ENCODE measurements at regions not wholly inside any gene's neighbourhood (a gene's known extent, or its start where the extent isn't known, plus 50 kb on each side); places are given as distances from the start of the nearest gene placed in this dataset.

- DNase-seq, result no peak
These were observed 315.8 kb downstream of the ZNF516 start for GRCh38 chr18:76179257-76179656.

GRCh38 chr18:76177160-76177559, 317.9 kb downstream of the ZNF516 start:
- no peak for DNase-seq

GRCh38 chr18:76174451-76174850, 320.6 kb downstream of the ZNF516 start:
- DNase-seq, result no peak

- no peak for DNase-seq
These were observed 325.3 kb downstream of the ZNF516 start for GRCh38 chr18:76169733-76170132.

GRCh38 chr18:76167845-76168621, 327.0 kb downstream of the ZNF516 start:
- no peak for DNase-seq

- DNase-seq, result no peak
These were observed 327.6 kb downstream of the ZNF516 start for GRCh38 chr18:76167410-76167809.

GRCh38 chr18:76162886-76163285, 332.2 kb downstream of the ZNF516 start:
- no peak for DNase-seq

- DNase-seq, result no peak
These were observed 333.1 kb downstream of the ZNF516 start for GRCh38 chr18:76161983-76162382.

- DNase-seq, result no peak
These were observed 341.4 kb downstream of the ZNF516 start for GRCh38 chr18:76153691-76154090.

GRCh38 chr18:76149734-76150133, 345.3 kb downstream of the ZNF516 start:
- no peak for DNase-seq

- no peak for DNase-seq
These were observed 345.8 kb downstream of the ZNF516 start for GRCh38 chr18:76149284-76149683.

GRCh38 chr18:76145521-76146376, 349.3 kb downstream of the ZNF516 start:
- no peak for DNase-seq

- DNase-seq, result no peak
These were observed 350.2 kb downstream of the ZNF516 start for GRCh38 chr18:76144844-76145243.

GRCh38 chr18:76142611-76143010, 352.4 kb downstream of the ZNF516 start:
- no peak for DNase-seq

GRCh38 chr18:76139844-76140243, 355.2 kb downstream of the ZNF516 start:
- DNase-seq, result no peak

- DNase-seq, result no peak
These were observed 357.8 kb downstream of the ZNF516 start for GRCh38 chr18:76137216-76137615.

- DNase-seq, result no peak
These were observed 358.3 kb downstream of the ZNF516 start for GRCh38 chr18:76136701-76137100.

GRCh38 chr18:76134628-76135027, 360.4 kb downstream of the ZNF516 start:
- DNase-seq, result no peak

GRCh38 chr18:76133873-76134272, 361.2 kb downstream of the ZNF516 start:
- DNase-seq, result no peak

GRCh38 chr18:76131738-76132137, 363.3 kb downstream of the ZNF516 start:
- no peak for DNase-seq

GRCh38 chr18:76130845-76131244, 364.2 kb downstream of the ZNF516 start:
- no peak for DNase-seq

- no peak for DNase-seq
These were observed 368.7 kb downstream of the ZNF516 start for GRCh38 chr18:76126327-76126726.

GRCh38 chr18:76121011-76121410, 374.0 kb downstream of the ZNF516 start:
- no peak for DNase-seq

GRCh38 chr18:76115580-76115979, 379.5 kb downstream of the ZNF516 start:
- no peak for DNase-seq
